ENCODE measurements at regions not wholly inside any gene's neighbourhood (a gene's known extent, or its start where the extent isn't known, plus 50 kb on each side); places are given as distances from the start of the nearest gene placed in this dataset.
"Not testable (repeated sequence)": the region's sequence is repeated elsewhere in the genome, so short reads cannot be mapped to it uniquely, and the experiment has no call there.

GRCh38 chr3:197398286-197398878 lies 100.0 kb upstream of the DLG1 start:
- Histone ChIP-seq H3K79me2 (ENCODE audit: control insufficient read depth, insufficient read depth, low read length) (no peaks in the 10 kb centered on the region), H2AFZ (ENCODE audit: low read length) (no peak overlapping the region), H3K4me1 (ENCODE audit: control insufficient read depth, extremely low read depth, insufficient read depth, low read length) (peaks cover 2% of the 10 kb centered on the region), H3K27ac (ENCODE audit: insufficient read depth, low read length) (no peak overlapping the region), H3K4me2 (ENCODE audit: extremely low read depth, insufficient read depth, low read length) (no peak overlapping the region), H4K20me1 (ENCODE audit: control insufficient read depth, extremely low read depth, insufficient read depth, low read length) (peaks cover 1% of the 10 kb centered on the region), H3K27me3 (ENCODE audit: control insufficient read depth, insufficient read depth, low read length) (peaks cover 28% of the 10 kb centered on the region), H3K9me3 (ENCODE audit: control insufficient read depth, insufficient read depth, low read depth, low read length) (no peaks in the 10 kb centered on the region), H3K4me3 (replicated peaks in 1 of 4; ENCODE audit: control extremely low read depth in 1 of 4, insufficient read depth in 1 of 4, low read depth in 3 of 4, low read length in 4 of 4) (no peak overlapping the region), H3K36me3 (ENCODE audit: control insufficient read depth, insufficient read depth, low read length) (no peaks in the 10 kb centered on the region), H3K9ac (ENCODE audit: insufficient read depth, low read length) (no peak overlapping the region)
- no peak for TF ChIP-seq EZH2 (IDR thresholded peaks at IDR 0.05; ENCODE audit: low read length, missing control alignments)
- TF ChIP-seq, protein P1, sequence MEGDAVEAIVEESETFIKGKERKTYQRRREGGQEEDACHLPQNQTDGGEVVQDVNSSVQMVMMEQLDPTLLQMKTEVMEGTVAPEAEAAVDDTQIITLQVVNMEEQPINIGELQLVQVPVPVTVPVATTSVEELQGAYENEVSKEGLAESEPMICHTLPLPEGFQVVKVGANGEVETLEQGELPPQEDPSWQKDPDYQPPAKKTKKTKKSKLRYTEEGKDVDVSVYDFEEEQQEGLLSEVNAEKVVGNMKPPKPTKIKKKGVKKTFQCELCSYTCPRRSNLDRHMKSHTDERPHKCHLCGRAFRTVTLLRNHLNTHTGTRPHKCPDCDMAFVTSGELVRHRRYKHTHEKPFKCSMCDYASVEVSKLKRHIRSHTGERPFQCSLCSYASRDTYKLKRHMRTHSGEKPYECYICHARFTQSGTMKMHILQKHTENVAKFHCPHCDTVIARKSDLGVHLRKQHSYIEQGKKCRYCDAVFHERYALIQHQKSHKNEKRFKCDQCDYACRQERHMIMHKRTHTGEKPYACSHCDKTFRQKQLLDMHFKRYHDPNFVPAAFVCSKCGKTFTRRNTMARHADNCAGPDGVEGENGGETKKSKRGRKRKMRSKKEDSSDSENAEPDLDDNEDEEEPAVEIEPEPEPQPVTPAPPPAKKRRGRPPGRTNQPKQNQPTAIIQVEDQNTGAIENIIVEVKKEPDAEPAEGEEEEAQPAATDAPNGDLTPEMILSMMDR (conservative IDR thresholded peaks at IDR 0.05 in 1 of 2, IDR thresholded peaks at IDR 0.05 in 1 of 2; ENCODE audit: low read depth in 1 of 2, low read length in 2 of 2), result no peak
- no peak for DNase-seq (ENCODE audit: low read depth in 2 of 2)

GRCh38 chr3:197397838-197398237 lies 99.4 kb upstream of the DLG1 start:
- no peak for DNase-seq (ENCODE audit: low read depth in 2 of 2)
- no peaks in the 10 kb centered on the region for H3K79me2 ChIP-seq (ENCODE audit: control insufficient read depth, insufficient read depth, low read length)
- H3K9me3 ChIP-seq (ENCODE audit: control insufficient read depth, insufficient read depth, low read depth, low read length), result no peaks in the 10 kb centered on the region
- H3K9ac ChIP-seq (ENCODE audit: insufficient read depth, low read length), result no peak overlapping the region
- TF ChIP-seq, protein P1 (conservative IDR thresholded peaks at IDR 0.05 in 1 of 2, IDR thresholded peaks at IDR 0.05 in 1 of 2; ENCODE audit: low read depth in 1 of 2, low read length in 2 of 2), result no peak
- TF ChIP-seq EZH2 (IDR thresholded peaks at IDR 0.05; ENCODE audit: low read length, missing control alignments), result no peak
- no peak overlapping the region for H2AFZ ChIP-seq (ENCODE audit: low read length)
- H3K4me1 ChIP-seq (ENCODE audit: control insufficient read depth, extremely low read depth, insufficient read depth, low read length), result peaks cover 2% of the 10 kb centered on the region
- H3K27me3 ChIP-seq (ENCODE audit: control insufficient read depth, insufficient read depth, low read length), result peaks cover 34% of the 10 kb centered on the region
- H3K4me3 ChIP-seq (replicated peaks in 1 of 4; ENCODE audit: control extremely low read depth in 1 of 4, insufficient read depth in 1 of 4, low read depth in 3 of 4, low read length in 4 of 4), result no peak overlapping the region
- H4K20me1 ChIP-seq (ENCODE audit: control insufficient read depth, extremely low read depth, insufficient read depth, low read length), result peaks cover 1% of the 10 kb centered on the region
- H3K4me2 ChIP-seq (ENCODE audit: extremely low read depth, insufficient read depth, low read length), result no peak overlapping the region
- no peaks in the 10 kb centered on the region for H3K36me3 ChIP-seq (ENCODE audit: control insufficient read depth, insufficient read depth, low read length)
- H3K27ac ChIP-seq (ENCODE audit: insufficient read depth, low read length), result no peak overlapping the region

DNA sequence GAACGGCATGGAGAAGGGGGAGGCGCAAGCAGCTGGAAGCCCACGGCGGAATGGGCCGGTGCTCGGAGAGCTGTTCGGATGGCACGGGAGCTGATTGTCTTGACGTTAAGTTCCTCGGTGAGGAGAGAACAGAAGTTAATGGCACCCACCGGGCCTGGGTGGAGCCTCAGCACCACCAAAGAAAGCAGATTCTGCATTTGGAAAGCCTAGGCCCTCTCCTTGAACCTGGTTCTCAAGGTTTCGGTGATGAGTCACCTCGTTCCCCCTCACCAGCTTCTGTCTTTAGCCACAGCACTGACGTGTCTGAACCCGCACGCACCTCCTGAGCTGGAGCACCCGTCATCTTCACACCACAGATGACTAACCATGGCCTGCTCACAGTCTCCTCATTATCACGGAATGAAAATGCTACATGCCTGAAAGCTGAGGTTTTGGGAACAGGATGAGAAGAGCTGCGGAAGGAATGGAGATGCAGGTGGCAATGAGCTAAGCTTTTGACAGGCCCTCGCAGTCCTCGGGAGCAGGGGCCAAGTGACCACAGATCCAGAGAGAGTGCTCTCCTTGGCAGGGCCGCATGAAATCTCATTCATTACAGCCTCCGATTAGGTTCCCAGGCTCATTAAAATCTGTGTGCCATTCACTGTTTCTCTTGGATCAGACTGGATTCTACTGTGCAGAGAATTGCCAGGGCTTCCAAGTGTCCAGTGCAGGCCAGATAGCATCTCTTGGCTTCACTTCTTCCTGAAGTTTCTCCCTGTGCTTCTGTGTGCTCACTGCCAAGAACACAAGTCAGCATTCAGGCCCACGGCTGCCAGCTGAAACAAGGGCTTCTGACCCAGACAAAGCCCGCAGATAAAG lies 96.3 kb upstream of the DLG1 start:
- no peaks in the 10 kb centered on the region for H3K9me3 ChIP-seq (ENCODE audit: control insufficient read depth, insufficient read depth, low read depth, low read length)
- H3K4me1 ChIP-seq (ENCODE audit: control insufficient read depth, extremely low read depth, insufficient read depth, low read length), result peaks cover 2% of the 10 kb centered on the region
- peaks cover 36% of the 10 kb centered on the region for H3K27me3 ChIP-seq (ENCODE audit: control insufficient read depth, insufficient read depth, low read length)
- H3K79me2 ChIP-seq (ENCODE audit: control insufficient read depth, insufficient read depth, low read length), result no peaks in the 10 kb centered on the region
- H3K27ac ChIP-seq (ENCODE audit: insufficient read depth, low read length), result peak overlapping the region; percentile 44
- no peak overlapping the region for H3K9ac ChIP-seq (ENCODE audit: insufficient read depth, low read length)
- no peak for TF ChIP-seq EZH2 (IDR thresholded peaks at IDR 0.05; ENCODE audit: low read length, missing control alignments)
- TF ChIP-seq, protein P1 (conservative IDR thresholded peaks at IDR 0.05 in 1 of 2, IDR thresholded peaks at IDR 0.05 in 1 of 2; ENCODE audit: low read depth in 1 of 2, low read length in 2 of 2), result no peak
- no peaks in the 10 kb centered on the region for H3K36me3 ChIP-seq (ENCODE audit: control insufficient read depth, insufficient read depth, low read length)
- H2AFZ ChIP-seq (ENCODE audit: low read length), result no peak overlapping the region
- peak; percentile 92 to 100 for DNase-seq (ENCODE audit: low read depth in 2 of 2)
- peak overlapping the region; percentile 4 for H3K4me2 ChIP-seq (ENCODE audit: extremely low read depth, insufficient read depth, low read length)
- H4K20me1 ChIP-seq (ENCODE audit: control insufficient read depth, extremely low read depth, insufficient read depth, low read length), result peaks cover 1% of the 10 kb centered on the region
- no peak overlapping the region for H3K4me3 ChIP-seq (replicated peaks in 1 of 4; ENCODE audit: control extremely low read depth in 1 of 4, insufficient read depth in 1 of 4, low read depth in 3 of 4, low read length in 4 of 4)

DNA sequence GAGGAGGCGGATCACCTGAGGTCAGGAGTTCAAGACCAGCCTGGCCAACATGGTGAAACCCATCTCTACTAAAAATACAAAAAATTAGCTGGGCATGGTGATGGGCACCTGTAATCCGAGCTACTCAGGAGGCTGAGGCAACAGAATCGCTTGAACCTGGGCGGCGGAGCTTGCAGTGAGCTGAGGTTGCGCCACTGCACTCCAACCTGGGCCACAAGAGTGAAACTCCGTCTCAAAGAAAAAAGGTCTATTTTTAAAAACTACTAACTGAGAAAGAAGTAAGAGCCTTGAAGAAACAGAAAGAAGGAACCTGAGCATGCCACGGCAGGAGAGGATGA lies 95.7 kb upstream of the DLG1 start:
- not testable (repeated sequence) for H3K9ac ChIP-seq (ENCODE audit: insufficient read depth, low read length); H2AFZ ChIP-seq (ENCODE audit: low read length); H3K4me2 ChIP-seq (ENCODE audit: extremely low read depth, insufficient read depth, low read length); H3K79me2 ChIP-seq (ENCODE audit: control insufficient read depth, insufficient read depth, low read length); H3K4me3 ChIP-seq (replicated peaks in 1 of 4; ENCODE audit: control extremely low read depth in 1 of 4, insufficient read depth in 1 of 4, low read depth in 3 of 4, low read length in 4 of 4); H3K4me1 ChIP-seq (ENCODE audit: control insufficient read depth, extremely low read depth, insufficient read depth, low read length); H3K9me3 ChIP-seq (ENCODE audit: control insufficient read depth, insufficient read depth, low read depth, low read length); H4K20me1 ChIP-seq (ENCODE audit: control insufficient read depth, extremely low read depth, insufficient read depth, low read length); H3K36me3 ChIP-seq (ENCODE audit: control insufficient read depth, insufficient read depth, low read length); DNase-seq (ENCODE audit: low read depth in 2 of 2)
- H3K27me3 ChIP-seq (ENCODE audit: control insufficient read depth, insufficient read depth, low read length), result peaks cover 32% of the 10 kb centered on the region
- peak overlapping the region; percentile 36 for H3K27ac ChIP-seq (ENCODE audit: insufficient read depth, low read length)

Measured in fibroblast of lung (primary cell).